CD4-positive, alpha-beta memory T cell (primary cell): ENCODE measurements at regions not wholly inside any gene's neighbourhood (a gene's known extent, or its start where the extent isn't known, plus 50 kb on each side); places are given as distances from the start of the nearest gene placed in this dataset.

Experiments used
- CTCF ChIA-PET: fragments of 350-600 bp; sonication (Branson Sonifier 250); formaldehyde crosslinking; loops from one replicate; lab custom pipeline; 2021; ENCODE audit warnings: inconsistent platforms; ENCODE audit not compliant: partially characterized antibody; lab: Charles Lee
- POLR2A ChIA-PET: fragments of 350-600 bp; sonication (Branson Sonifier 250); formaldehyde crosslinking; loops from one replicate; lab custom pipeline; 2021; ENCODE audit not compliant: partially characterized antibody; lab: Charles Lee
- DNase-seq, 5 donors: peaks; one replicate each; pipeline versions ENCODE4 v3.0.0 to v3.0.0-alpha.2; 2020 to 2022; ENCODE audit warnings: mixed read lengths in 1 of 5
- H3K27ac ChIP-seq: one replicate; pipeline ENCODE4 v1.7.0; 2013; ENCODE audit warnings: low read depth, low read length
- H3K27me3 ChIP-seq: 2 replicates; pipeline ENCODE4 v1.7.0; 2013; ENCODE audit warnings: mild to moderate bottlenecking, low read length, moderate library complexity; ENCODE audit not compliant: insufficient read depth
- H3K36me3 ChIP-seq: 2 replicates; pipeline ENCODE4 v1.7.0; 2013; ENCODE audit warnings: mild to moderate bottlenecking, low read length, moderate library complexity; ENCODE audit not compliant: insufficient read depth
- H3K4me1 ChIP-seq: 2 replicates; pipeline ENCODE4 v1.7.0; 2013; ENCODE audit warnings: mild to moderate bottlenecking, low read length, moderate library complexity; ENCODE audit not compliant: insufficient read depth
- H3K4me3 ChIP-seq, 2 donors: one replicate each; pipeline ENCODE4 v1.7.0; 2013; ENCODE audit warnings: low read length in 2 of 2, mild to moderate bottlenecking in 1 of 2
- H3K9me3 ChIP-seq, 2 donors: one replicate each; pipeline ENCODE4 v1.7.0; 2013; ENCODE audit warnings: low read length in 2 of 2, control low read depth in 1 of 2; ENCODE audit not compliant: control insufficient read depth in 1 of 2
- H3K27ac Mint-ChIP-seq, 7 donors: one replicate each; pipeline ENCODE4 v1.8.0; 2020 to 2021; ENCODE audit warnings: mixed read lengths in 7 of 7, mild to moderate bottlenecking in 6 of 7, inconsistent platforms in 3 of 7, moderate library complexity in 3 of 7
- H3K27me3 Mint-ChIP-seq, 2 donors: one replicate each; pipeline ENCODE4 v1.8.0; 2020 to 2021; ENCODE audit warnings: mixed read lengths in 2 of 2
- H3K36me3 Mint-ChIP-seq, 2 donors: one replicate each; pipeline ENCODE4 v1.8.0; 2020 to 2021; ENCODE audit warnings: mixed read lengths in 2 of 2, inconsistent platforms in 1 of 2, mild to moderate bottlenecking in 1 of 2
- H3K4me1 Mint-ChIP-seq, 4 donors: one replicate each; pipeline ENCODE4 v1.8.0; 2020 to 2021; ENCODE audit warnings: mixed read lengths in 4 of 4, mild to moderate bottlenecking in 1 of 4
- H3K4me3 Mint-ChIP-seq, 8 donors: one replicate each; pipeline ENCODE4 v1.8.0; 2020 to 2021; ENCODE audit warnings: mixed read lengths in 8 of 8, mild to moderate bottlenecking in 7 of 8, moderate library complexity in 6 of 8, inconsistent platforms in 3 of 8
- H3K9me3 Mint-ChIP-seq, 8 donors: one replicate each; pipeline ENCODE4 v1.8.0; 2020 to 2021; ENCODE audit warnings: mixed read lengths in 8 of 8, mild to moderate bottlenecking in 5 of 8, inconsistent platforms in 3 of 8, moderate library complexity in 1 of 8
- intact Hi-C: fragments of 100-400 bp; cut with micrococcal nuclease; formaldehyde crosslinking; loops from one replicate; pipeline ENCODE4 v1.15.1; 2023

GRCh38 chr10:121659236-121659635 is 61.0 kb upstream of the FGFR2 start:
- intact Hi-C loops, result no loop called here
- ChIA-PET CTCF (no interaction called here), POLR2A (no interaction called here)
- Mint-ChIP-seq H3K4me3 (no peak overlapping the region), H3K4me1 (no peaks in the 10 kb centered on the region), H3K27ac (no peak overlapping the region), H3K9me3 (peaks cover 0 to 5% (median 0%) of the 10 kb centered on the region in 8 donors), H3K36me3 (no peaks in the 10 kb centered on the region), H3K27me3 (no peaks in the 10 kb centered on the region)
- no peaks in the 10 kb centered on the region for H3K9me3 ChIP-seq
- no peak for DNase-seq
- H3K4me1 ChIP-seq, result no peaks in the 10 kb centered on the region
- H3K4me3 ChIP-seq, result no peak overlapping the region
- H3K27ac ChIP-seq, result no peak overlapping the region
- no peaks in the 10 kb centered on the region for H3K36me3 ChIP-seq
- no peaks in the 10 kb centered on the region for H3K27me3 ChIP-seq

GRCh38 chr10:121658611-121659010 is 60.4 kb upstream of the FGFR2 start:
- Mint-ChIP-seq H3K27ac (no peak overlapping the region), H3K9me3 (peaks cover 0 to 7% (median 0%) of the 10 kb centered on the region in 8 donors), H3K36me3 (no peaks in the 10 kb centered on the region), H3K27me3 (no peaks in the 10 kb centered on the region), H3K4me1 (no peaks in the 10 kb centered on the region), H3K4me3 (no peak overlapping the region)
- Histone ChIP-seq H3K27me3 (no peaks in the 10 kb centered on the region), H3K27ac (no peak overlapping the region), H3K4me3 (no peak overlapping the region), H3K36me3 (no peaks in the 10 kb centered on the region), H3K4me1 (no peaks in the 10 kb centered on the region), H3K9me3 (no peaks in the 10 kb centered on the region)
- CTCF ChIA-PET, result no interaction called here
- intact Hi-C loops, result no loop called here
- no peak for DNase-seq
- POLR2A ChIA-PET, result interaction anchor here (0.6 kb wide), 1 partner anchor 19 kb away, joined by 3 read pairs; no protein-coding TSS in a partner anchor

GRCh38 chr10:121658111-121658510 is 59.9 kb upstream of the FGFR2 start:
- Mint-ChIP-seq H3K4me3 (no peak overlapping the region), H3K4me1 (no peaks in the 10 kb centered on the region), H3K27me3 (peaks cover 0 to 1% of the 10 kb centered on the region in 2 donors), H3K9me3 (peaks cover 0 to 7% (median 2%) of the 10 kb centered on the region in 8 donors), H3K36me3 (no peaks in the 10 kb centered on the region), H3K27ac (no peak overlapping the region)
- no peaks in the 10 kb centered on the region for H3K36me3 ChIP-seq
- CTCF ChIA-PET, result no interaction called here
- H3K4me3 ChIP-seq, result no peak overlapping the region
- H3K9me3 ChIP-seq, result no peaks in the 10 kb centered on the region
- H3K27ac ChIP-seq, result no peak overlapping the region
- DNase-seq, result no peak
- no peaks in the 10 kb centered on the region for H3K27me3 ChIP-seq
- intact Hi-C loops, result no loop called here
- POLR2A ChIA-PET, result interaction anchor here (0.6 kb wide), 1 partner anchor 20 kb away, joined by 3 read pairs; no protein-coding TSS in a partner anchor
- no peaks in the 10 kb centered on the region for H3K4me1 ChIP-seq

GRCh38 chr10:121655254-121656144 is 57.3 kb upstream of the FGFR2 start:
- Mint-ChIP-seq H3K36me3 (no peaks in the 10 kb centered on the region), H3K4me3 (no peak overlapping the region), H3K9me3 (peaks cover 0 to 7% (median 2%) of the 10 kb centered on the region in 8 donors), H3K4me1 (no peaks in the 10 kb centered on the region), H3K27ac (no peak overlapping the region), H3K27me3 (peaks cover 2 to 5% of the 10 kb centered on the region in 2 donors)
- intact Hi-C loops, result no loop called here
- Histone ChIP-seq H3K9me3 (no peaks in the 10 kb centered on the region), H3K4me1 (no peaks in the 10 kb centered on the region), H3K27me3 (no peaks in the 10 kb centered on the region), H3K36me3 (no peaks in the 10 kb centered on the region), H3K27ac (no peak overlapping the region), H3K4me3 (no peak overlapping the region)
- CTCF ChIA-PET, result no interaction called here
- POLR2A ChIA-PET, result no interaction called here
- DNase-seq, result no peak

- Histone ChIP-seq H3K27me3 (no peaks in the 10 kb centered on the region), H3K9me3 (no peaks in the 10 kb centered on the region), H3K4me1 (no peaks in the 10 kb centered on the region), H3K27ac (no peak overlapping the region), H3K36me3 (no peaks in the 10 kb centered on the region), H3K4me3 (no peak overlapping the region)
- Mint-ChIP-seq H3K4me3 (no peak overlapping the region), H3K9me3 (peaks cover 0 to 7% (median 2%) of the 10 kb centered on the region in 8 donors), H3K27me3 (peaks cover 2 to 7% of the 10 kb centered on the region in 2 donors), H3K27ac (no peak overlapping the region), H3K4me1 (no peaks in the 10 kb centered on the region), H3K36me3 (no peaks in the 10 kb centered on the region)
- CTCF ChIA-PET, result no interaction called here
- intact Hi-C loops, result no loop called here
- POLR2A ChIA-PET, result no interaction called here
- no peak for DNase-seq
These were observed 55.8 kb upstream of the FGFR2 start for GRCh38 chr10:121654021-121654545.

GRCh38 chr10:121653608-121654007 is 55.4 kb upstream of the FGFR2 start:
- H3K27ac Mint-ChIP-seq, result no peak overlapping the region
- no peaks in the 10 kb centered on the region for H3K4me1 ChIP-seq
- H3K9me3 Mint-ChIP-seq, result peaks cover 0 to 7% (median 2%) of the 10 kb centered on the region in 8 donors
- no peak overlapping the region for H3K27ac ChIP-seq
- ChIA-PET POLR2A (no interaction called here), CTCF (no interaction called here)
- intact Hi-C loops, result no loop called here
- no peaks in the 10 kb centered on the region for H3K36me3 Mint-ChIP-seq
- H3K27me3 Mint-ChIP-seq, result peaks cover 4 to 7% of the 10 kb centered on the region in 2 donors
- H3K4me3 ChIP-seq, result no peak overlapping the region
- no peaks in the 10 kb centered on the region for H3K9me3 ChIP-seq
- H3K36me3 ChIP-seq, result no peaks in the 10 kb centered on the region
- H3K27me3 ChIP-seq, result no peaks in the 10 kb centered on the region
- DNase-seq, result no peak
- no peak overlapping the region for H3K4me3 Mint-ChIP-seq
- H3K4me1 Mint-ChIP-seq, result no peaks in the 10 kb centered on the region

GRCh38 chr10:121648493-121648892 is 50.2 kb upstream of the FGFR2 start:
- H3K9me3 ChIP-seq, result no peaks in the 10 kb centered on the region
- H3K27ac ChIP-seq, result no peak overlapping the region
- H3K4me3 Mint-ChIP-seq, result no peak overlapping the region
- H3K36me3 ChIP-seq, result no peaks in the 10 kb centered on the region
- H3K27me3 ChIP-seq, result no peaks in the 10 kb centered on the region
- no peaks in the 10 kb centered on the region for H3K4me1 Mint-ChIP-seq
- H3K4me3 ChIP-seq, result no peak overlapping the region
- no peaks in the 10 kb centered on the region for H3K36me3 Mint-ChIP-seq
- intact Hi-C loops, result no loop called here
- no peak overlapping the region for H3K27ac Mint-ChIP-seq
- H3K4me1 ChIP-seq, result no peaks in the 10 kb centered on the region
- DNase-seq, result no peak
- peaks cover 0 to 10% (median 2%) of the 10 kb centered on the region in 8 donors for H3K9me3 Mint-ChIP-seq
- ChIA-PET POLR2A (no interaction called here), CTCF (no interaction called here)
- peaks cover 12% of the 10 kb centered on the region in 2 donors for H3K27me3 Mint-ChIP-seq
